ENCODE measurements at regions not wholly inside any gene's neighbourhood (a gene's known extent, or its start where the extent isn't known, plus 50 kb on each side); places are given as distances from the start of the nearest gene placed in this dataset.

DNA sequence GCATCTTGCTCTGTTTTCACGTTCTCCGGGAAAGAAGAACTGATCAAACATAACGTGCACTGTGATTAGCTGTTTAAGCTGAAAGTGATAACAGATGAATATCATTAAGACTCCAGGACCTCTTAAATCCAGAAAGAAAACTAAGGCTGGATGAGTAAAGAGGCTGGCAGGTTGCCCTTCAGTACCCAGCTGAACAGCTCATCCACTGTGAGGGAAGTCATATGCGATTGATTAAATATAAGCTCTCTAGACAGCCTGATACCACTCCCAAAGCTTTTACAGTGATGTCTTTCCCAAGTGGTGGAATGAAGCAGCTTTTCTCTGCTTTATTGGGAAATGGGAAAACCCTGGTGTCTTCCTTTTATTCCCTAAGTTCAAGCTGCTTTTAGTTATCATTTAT is 116.9 kb downstream of the EFNB2 start:
- H3K9me3 ChIP-seq = no peaks in the 10 kb centered on the region
- no peaks in the 10 kb centered on the region for H3K36me3 ChIP-seq
- TF ChIP-seq, protein P1, sequence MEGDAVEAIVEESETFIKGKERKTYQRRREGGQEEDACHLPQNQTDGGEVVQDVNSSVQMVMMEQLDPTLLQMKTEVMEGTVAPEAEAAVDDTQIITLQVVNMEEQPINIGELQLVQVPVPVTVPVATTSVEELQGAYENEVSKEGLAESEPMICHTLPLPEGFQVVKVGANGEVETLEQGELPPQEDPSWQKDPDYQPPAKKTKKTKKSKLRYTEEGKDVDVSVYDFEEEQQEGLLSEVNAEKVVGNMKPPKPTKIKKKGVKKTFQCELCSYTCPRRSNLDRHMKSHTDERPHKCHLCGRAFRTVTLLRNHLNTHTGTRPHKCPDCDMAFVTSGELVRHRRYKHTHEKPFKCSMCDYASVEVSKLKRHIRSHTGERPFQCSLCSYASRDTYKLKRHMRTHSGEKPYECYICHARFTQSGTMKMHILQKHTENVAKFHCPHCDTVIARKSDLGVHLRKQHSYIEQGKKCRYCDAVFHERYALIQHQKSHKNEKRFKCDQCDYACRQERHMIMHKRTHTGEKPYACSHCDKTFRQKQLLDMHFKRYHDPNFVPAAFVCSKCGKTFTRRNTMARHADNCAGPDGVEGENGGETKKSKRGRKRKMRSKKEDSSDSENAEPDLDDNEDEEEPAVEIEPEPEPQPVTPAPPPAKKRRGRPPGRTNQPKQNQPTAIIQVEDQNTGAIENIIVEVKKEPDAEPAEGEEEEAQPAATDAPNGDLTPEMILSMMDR (IDR thresholded peaks at IDR 0.05) = no peak
- TF ChIP-seq POLR2AphosphoS5 (IDR thresholded peaks at IDR 0.05) (no peak), POLR2A (IDR thresholded peaks at IDR 0.05) (no peak)
- no peak for DNase-seq (ENCODE audit: low spot score in 2 of 2)
- no peak overlapping the region for H3K4me3 ChIP-seq
- no peaks in the 10 kb centered on the region for H3K4me1 ChIP-seq
- intact Hi-C loops (cut with DNase I; ENCODE audit: low total_unique reads) = no loop called here
- no peak overlapping the region for H3K27ac ChIP-seq
- no peaks in the 10 kb centered on the region for H3K27me3 ChIP-seq

DNA sequence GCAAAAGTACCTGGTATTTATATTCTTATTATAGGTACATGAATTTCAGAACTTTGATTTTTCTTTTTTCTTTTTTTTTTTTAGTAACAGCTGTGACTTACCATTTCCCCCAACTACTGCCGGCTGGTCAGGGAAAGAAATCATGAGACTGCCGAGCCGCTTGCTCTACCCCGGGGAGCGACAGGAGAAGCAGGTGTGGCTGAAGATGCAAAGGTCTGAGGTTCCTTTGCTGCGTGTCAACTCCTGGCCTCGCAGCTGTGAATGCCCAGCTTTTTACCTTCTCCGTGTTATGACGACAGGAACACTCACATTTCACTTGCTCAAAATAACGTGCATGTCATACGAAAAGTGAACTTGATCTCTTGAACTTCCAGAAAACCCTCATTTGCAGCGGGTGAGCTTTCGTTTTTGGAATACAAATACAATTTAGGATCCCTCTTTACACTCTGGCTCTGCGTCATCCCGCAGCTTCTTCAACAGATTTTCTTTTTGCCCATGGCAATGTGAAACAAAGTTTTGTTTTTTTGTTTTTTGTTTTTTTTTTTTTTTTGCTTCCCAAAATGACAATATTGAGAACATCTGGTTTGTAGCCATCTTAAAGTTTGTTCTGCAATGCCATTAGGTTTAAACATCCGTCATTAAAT is 117.9 kb downstream of the EFNB2 start:
- DNase-seq (ENCODE audit: low spot score in 2 of 2) = no peak
- Histone ChIP-seq H3K27ac (no peak overlapping the region), H3K36me3 (no peaks in the 10 kb centered on the region), H3K4me1 (no peaks in the 10 kb centered on the region), H3K4me3 (no peak overlapping the region), H3K9me3 (no peaks in the 10 kb centered on the region), H3K27me3 (no peaks in the 10 kb centered on the region)
- TF ChIP-seq POLR2A (IDR thresholded peaks at IDR 0.05) (no peak), POLR2AphosphoS5 (IDR thresholded peaks at IDR 0.05) (no peak)
- TF ChIP-seq, protein P1 (IDR thresholded peaks at IDR 0.05) = no peak
- intact Hi-C loops (cut with DNase I; ENCODE audit: low total_unique reads) = no loop called here

DNA sequence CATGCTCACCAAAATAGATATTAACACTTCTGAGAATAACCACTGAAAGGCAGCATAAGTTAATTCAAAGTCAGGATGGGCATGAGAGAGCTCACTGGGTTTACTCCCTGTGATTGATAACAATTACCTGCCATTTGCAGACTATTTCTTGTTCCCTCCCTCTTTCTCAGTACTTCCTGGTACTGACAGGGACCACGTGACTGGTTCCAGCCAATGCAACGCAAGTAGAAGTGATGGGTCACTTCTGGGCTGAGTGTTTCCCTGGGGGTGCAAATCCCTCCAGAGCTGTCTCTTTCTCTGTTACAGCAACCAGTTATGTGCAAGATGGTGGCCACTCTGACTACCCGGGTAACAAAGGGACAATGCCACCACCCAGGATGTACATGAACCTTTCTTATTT is 118.8 kb downstream of the EFNB2 start:
- no peaks in the 10 kb centered on the region for H3K9me3 ChIP-seq
- no peaks in the 10 kb centered on the region for H3K4me1 ChIP-seq
- H3K4me3 ChIP-seq = no peak overlapping the region
- intact Hi-C loops (cut with DNase I; ENCODE audit: low total_unique reads) = no loop called here
- H3K27ac ChIP-seq = no peak overlapping the region
- H3K36me3 ChIP-seq = no peaks in the 10 kb centered on the region
- no peak for DNase-seq (ENCODE audit: low spot score in 2 of 2)
- no peaks in the 10 kb centered on the region for H3K27me3 ChIP-seq
- TF ChIP-seq POLR2A (IDR thresholded peaks at IDR 0.05) = no peak
- TF ChIP-seq, protein P1 (IDR thresholded peaks at IDR 0.05) = no peak
- no peak for TF ChIP-seq POLR2AphosphoS5 (IDR thresholded peaks at IDR 0.05)

DNA sequence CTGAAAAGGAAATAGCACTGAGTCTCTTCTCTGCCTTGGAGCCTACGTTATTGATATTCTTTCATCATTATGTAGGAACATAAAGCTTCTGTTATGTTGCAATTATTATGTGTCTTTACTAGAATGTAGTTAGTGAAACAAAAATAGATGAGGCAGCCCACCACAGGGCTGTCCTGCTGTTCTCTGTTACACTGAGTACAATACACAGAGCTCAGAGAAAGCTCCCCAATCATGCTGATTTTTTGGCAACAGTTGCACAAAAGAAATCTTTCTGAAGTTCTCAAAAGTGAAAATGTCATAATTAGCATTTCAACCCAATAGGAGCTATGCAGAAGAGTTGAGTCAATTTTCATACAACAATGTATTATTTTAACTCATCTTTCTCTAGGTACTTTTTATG is 119.5 kb downstream of the EFNB2 start:
- Histone ChIP-seq H3K27ac (no peak overlapping the region), H3K4me1 (no peaks in the 10 kb centered on the region), H3K9me3 (no peaks in the 10 kb centered on the region), H3K36me3 (no peaks in the 10 kb centered on the region), H3K4me3 (no peak overlapping the region), H3K27me3 (no peaks in the 10 kb centered on the region)
- intact Hi-C loops (cut with DNase I; ENCODE audit: low total_unique reads) = no loop called here
- TF ChIP-seq, protein P1 (IDR thresholded peaks at IDR 0.05) = no peak
- TF ChIP-seq POLR2AphosphoS5 (IDR thresholded peaks at IDR 0.05) = no peak
- no peak for TF ChIP-seq POLR2A (IDR thresholded peaks at IDR 0.05)
- DNase-seq (ENCODE audit: low spot score in 2 of 2) = no peak

DNA sequence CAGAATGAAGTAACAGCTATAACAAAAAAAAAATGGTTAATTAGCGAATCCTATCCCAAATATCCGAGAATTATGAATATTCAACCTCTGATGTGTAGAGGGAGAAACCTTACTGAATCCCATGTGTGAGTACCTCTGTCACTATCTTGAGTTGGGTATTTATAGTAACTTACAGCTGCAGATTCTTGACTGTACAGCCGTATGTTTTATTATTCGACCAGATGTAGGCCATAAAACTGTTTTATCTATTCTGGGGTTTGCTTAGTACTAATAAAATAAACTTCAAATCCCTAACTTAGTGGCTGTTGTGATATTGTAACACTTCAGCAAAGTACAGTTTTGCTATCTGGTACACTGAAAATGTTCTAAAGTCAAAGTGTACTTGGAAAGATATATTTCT is 120.0 kb downstream of the EFNB2 start:
- no peak for DNase-seq (ENCODE audit: low spot score in 2 of 2)
- Histone ChIP-seq H3K4me1 (no peaks in the 10 kb centered on the region), H3K27ac (no peak overlapping the region), H3K27me3 (no peaks in the 10 kb centered on the region), H3K4me3 (no peak overlapping the region), H3K36me3 (no peaks in the 10 kb centered on the region), H3K9me3 (no peaks in the 10 kb centered on the region)
- TF ChIP-seq POLR2A (IDR thresholded peaks at IDR 0.05) = no peak
- TF ChIP-seq, protein P1 (IDR thresholded peaks at IDR 0.05) = no peak
- no peak for TF ChIP-seq POLR2AphosphoS5 (IDR thresholded peaks at IDR 0.05)
- intact Hi-C loops (cut with DNase I; ENCODE audit: low total_unique reads) = no loop called here

Data from breast epithelium (tissue), 4 donors.